ENCODE measurements at regions not wholly inside any gene's neighbourhood (a gene's known extent, or its start where the extent isn't known, plus 50 kb on each side); places are given as distances from the start of the nearest gene placed in this dataset.

GRCh38 chr2:105600949-105601794, 143.5 kb upstream of the NCK2 start:
- no peak overlapping the region for H3K4me3 ChIP-seq (ENCODE audit: low read length in 2 of 2)
- no peaks in the 10 kb centered on the region for H3K36me3 ChIP-seq (ENCODE audit: control insufficient read depth in 2 of 2, insufficient read depth in 2 of 2, low read length in 1 of 2)
- H3K27ac ChIP-seq (ENCODE audit: low read depth in 1 of 2, low read length in 1 of 2), result no peak overlapping the region
- H3K9me3 ChIP-seq (ENCODE audit: control insufficient read depth in 2 of 2, insufficient read depth in 1 of 2, low read length in 1 of 2), result no peaks in the 10 kb centered on the region
- H3K27me3 ChIP-seq (ENCODE audit: control insufficient read depth in 2 of 2, insufficient read depth in 1 of 2, low read length in 1 of 2), result no peaks in the 10 kb centered on the region
- no peak for DNase-seq (ENCODE audit: low read depth in 6 of 9, low spot score in 9 of 9)
- H3K4me1 ChIP-seq (ENCODE audit: control insufficient read depth in 2 of 2, insufficient read depth in 2 of 2, low read length in 2 of 2), result peaks cover 0 to 9% of the 10 kb centered on the region in 2 donors
- WGBS, result 96% methylated on average over 8 of the region's 8 CpGs

GRCh38 chr2:105600602-105600948, 144.1 kb upstream of the NCK2 start:
- no peak overlapping the region for H3K4me3 ChIP-seq (ENCODE audit: low read length in 2 of 2)
- no peaks in the 10 kb centered on the region for H3K36me3 ChIP-seq (ENCODE audit: control insufficient read depth in 2 of 2, insufficient read depth in 2 of 2, low read length in 1 of 2)
- H3K4me1 ChIP-seq (ENCODE audit: control insufficient read depth in 2 of 2, insufficient read depth in 2 of 2, low read length in 2 of 2), result peaks cover 0 to 9% of the 10 kb centered on the region in 2 donors
- no peak for DNase-seq (ENCODE audit: low read depth in 6 of 9, low spot score in 9 of 9)
- H3K9me3 ChIP-seq (ENCODE audit: control insufficient read depth in 2 of 2, insufficient read depth in 1 of 2, low read length in 1 of 2), result no peaks in the 10 kb centered on the region
- no peaks in the 10 kb centered on the region for H3K27me3 ChIP-seq (ENCODE audit: control insufficient read depth in 2 of 2, insufficient read depth in 1 of 2, low read length in 1 of 2)
- no peak overlapping the region for H3K27ac ChIP-seq (ENCODE audit: low read depth in 1 of 2, low read length in 1 of 2)
- whole genome bisulfite sequencing, result 95% methylated on average over 6 of the region's 6 CpGs

- Histone ChIP-seq H3K4me1 (ENCODE audit: control insufficient read depth in 2 of 2, insufficient read depth in 2 of 2, low read length in 2 of 2) (peaks cover 0 to 9% of the 10 kb centered on the region in 2 donors), H3K36me3 (ENCODE audit: control insufficient read depth in 2 of 2, insufficient read depth in 2 of 2, low read length in 1 of 2) (no peaks in the 10 kb centered on the region), H3K9me3 (ENCODE audit: control insufficient read depth in 2 of 2, insufficient read depth in 1 of 2, low read length in 1 of 2) (no peaks in the 10 kb centered on the region), H3K27me3 (ENCODE audit: control insufficient read depth in 2 of 2, insufficient read depth in 1 of 2, low read length in 1 of 2) (no peaks in the 10 kb centered on the region), H3K4me3 (ENCODE audit: low read length in 2 of 2) (no peak overlapping the region), H3K27ac (ENCODE audit: low read depth in 1 of 2, low read length in 1 of 2) (no peak overlapping the region)
- no peak for DNase-seq (ENCODE audit: low read depth in 6 of 9, low spot score in 9 of 9)
- 97% methylated on average over 9 of the region's 9 CpGs for WGBS
These were observed 144.7 kb upstream of the NCK2 start for GRCh38 chr2:105600037-105600442.

GRCh38 chr2:105598829-105599698, 145.6 kb upstream of the NCK2 start:
- DNase-seq (ENCODE audit: low read depth in 6 of 9, low spot score in 9 of 9), result peak in 5 of 9 donors; percentile 11 to 59 (median 17)
- H3K9me3 ChIP-seq (ENCODE audit: control insufficient read depth in 2 of 2, insufficient read depth in 1 of 2, low read length in 1 of 2), result no peaks in the 10 kb centered on the region
- H3K4me3 ChIP-seq (ENCODE audit: low read length in 2 of 2), result no peak overlapping the region
- WGBS, result 95% methylated on average over 6 of the region's 6 CpGs
- no peak overlapping the region for H3K27ac ChIP-seq (ENCODE audit: low read depth in 1 of 2, low read length in 1 of 2)
- H3K4me1 ChIP-seq (ENCODE audit: control insufficient read depth in 2 of 2, insufficient read depth in 2 of 2, low read length in 2 of 2), result peaks cover 0 to 9% of the 10 kb centered on the region in 2 donors
- no peaks in the 10 kb centered on the region for H3K27me3 ChIP-seq (ENCODE audit: control insufficient read depth in 2 of 2, insufficient read depth in 1 of 2, low read length in 1 of 2)
- no peaks in the 10 kb centered on the region for H3K36me3 ChIP-seq (ENCODE audit: control insufficient read depth in 2 of 2, insufficient read depth in 2 of 2, low read length in 1 of 2)

GRCh38 chr2:105597806-105598803, 146.6 kb upstream of the NCK2 start:
- no peak overlapping the region for H3K27ac ChIP-seq (ENCODE audit: low read depth in 1 of 2, low read length in 1 of 2)
- 97% methylated on average over 10 of the region's 10 CpGs for WGBS

GRCh38 chr2:105597011-105597805, 147.5 kb upstream of the NCK2 start:
- 97% methylated on average over 15 of the region's 15 CpGs for WGBS
- Histone ChIP-seq H3K27me3 (ENCODE audit: control insufficient read depth in 2 of 2, insufficient read depth in 1 of 2, low read length in 1 of 2) (no peaks in the 10 kb centered on the region), H3K27ac (ENCODE audit: low read depth in 1 of 2, low read length in 1 of 2) (no peak overlapping the region), H3K4me3 (ENCODE audit: low read length in 2 of 2) (no peak overlapping the region), H3K4me1 (ENCODE audit: control insufficient read depth in 2 of 2, insufficient read depth in 2 of 2, low read length in 2 of 2) (peaks cover 0 to 9% of the 10 kb centered on the region in 2 donors), H3K9me3 (ENCODE audit: control insufficient read depth in 2 of 2, insufficient read depth in 1 of 2, low read length in 1 of 2) (no peaks in the 10 kb centered on the region), H3K36me3 (ENCODE audit: control insufficient read depth in 2 of 2, insufficient read depth in 2 of 2, low read length in 1 of 2) (no peaks in the 10 kb centered on the region)
- DNase-seq (ENCODE audit: low read depth in 6 of 9, low spot score in 9 of 9), result no peak

More at GRCh38 chr2:105597806-105598803, 146.6 kb upstream of the NCK2 start:
- H3K4me1 ChIP-seq (ENCODE audit: control insufficient read depth in 2 of 2, insufficient read depth in 2 of 2, low read length in 2 of 2), result peaks cover 0 to 9% of the 10 kb centered on the region in 2 donors
- DNase-seq (ENCODE audit: low read depth in 6 of 9, low spot score in 9 of 9), result no peak
- no peaks in the 10 kb centered on the region for H3K9me3 ChIP-seq (ENCODE audit: control insufficient read depth in 2 of 2, insufficient read depth in 1 of 2, low read length in 1 of 2)
- H3K27me3 ChIP-seq (ENCODE audit: control insufficient read depth in 2 of 2, insufficient read depth in 1 of 2, low read length in 1 of 2), result no peaks in the 10 kb centered on the region
- H3K4me3 ChIP-seq (ENCODE audit: low read length in 2 of 2), result no peak overlapping the region
- no peaks in the 10 kb centered on the region for H3K36me3 ChIP-seq (ENCODE audit: control insufficient read depth in 2 of 2, insufficient read depth in 2 of 2, low read length in 1 of 2)

GRCh38 chr2:105596411-105596921, 148.2 kb upstream of the NCK2 start:
- 95% methylated on average over 6 of the region's 6 CpGs for WGBS
- DNase-seq (ENCODE audit: low read depth in 6 of 9, low spot score in 9 of 9), result no peak
- Histone ChIP-seq H3K27ac (ENCODE audit: low read depth in 1 of 2, low read length in 1 of 2) (no peak overlapping the region), H3K4me1 (ENCODE audit: control insufficient read depth in 2 of 2, insufficient read depth in 2 of 2, low read length in 2 of 2) (peaks cover 0 to 9% of the 10 kb centered on the region in 2 donors), H3K9me3 (ENCODE audit: control insufficient read depth in 2 of 2, insufficient read depth in 1 of 2, low read length in 1 of 2) (no peaks in the 10 kb centered on the region), H3K36me3 (ENCODE audit: control insufficient read depth in 2 of 2, insufficient read depth in 2 of 2, low read length in 1 of 2) (no peaks in the 10 kb centered on the region), H3K27me3 (ENCODE audit: control insufficient read depth in 2 of 2, insufficient read depth in 1 of 2, low read length in 1 of 2) (no peaks in the 10 kb centered on the region), H3K4me3 (ENCODE audit: low read length in 2 of 2) (no peak overlapping the region)

- WGBS, result 95% methylated on average over 8 of the region's 8 CpGs
- Histone ChIP-seq H3K9me3 (ENCODE audit: control insufficient read depth in 2 of 2, insufficient read depth in 1 of 2, low read length in 1 of 2) (no peaks in the 10 kb centered on the region), H3K36me3 (ENCODE audit: control insufficient read depth in 2 of 2, insufficient read depth in 2 of 2, low read length in 1 of 2) (no peaks in the 10 kb centered on the region), H3K27ac (ENCODE audit: low read depth in 1 of 2, low read length in 1 of 2) (no peak overlapping the region), H3K4me1 (ENCODE audit: control insufficient read depth in 2 of 2, insufficient read depth in 2 of 2, low read length in 2 of 2) (peaks cover 0 to 9% of the 10 kb centered on the region in 2 donors), H3K4me3 (ENCODE audit: low read length in 2 of 2) (no peak overlapping the region), H3K27me3 (ENCODE audit: control insufficient read depth in 2 of 2, insufficient read depth in 1 of 2, low read length in 1 of 2) (no peaks in the 10 kb centered on the region)
- DNase-seq (ENCODE audit: low read depth in 6 of 9, low spot score in 9 of 9), result no peak
These were observed 149.2 kb upstream of the NCK2 start for GRCh38 chr2:105595536-105595935.

Data from thymus (tissue), 11 donors.